OCI-M1 (cell line): ENCODE measurements at regions not wholly inside any gene's neighbourhood (a gene's known extent, or its start where the extent isn't known, plus 50 kb on each side); places are given as distances from the start of the nearest gene placed in this dataset.
"Not testable (repeated sequence)": the region's sequence is repeated elsewhere in the genome, so short reads cannot be mapped to it uniquely, and the experiment has no call there.

Experiments used
- DNase-seq: peaks from one replicate; lab custom pipeline; 2025; lab: John Stamatoyannopoulos, UW

- DNase-seq = not testable (repeated sequence)
Observed at GRCh38 chr1:120552190-120552589, 137.4 kb downstream of the NBPF8 start.

- DNase-seq = not testable (repeated sequence)
Observed at GRCh38 chr1:120557605-120558302, 142.9 kb downstream of the NBPF8 start.

- DNase-seq = peak; percentile 74
Observed at GRCh38 chr1:120558303-120559060, 143.6 kb downstream of the NBPF8 start.

- not testable (repeated sequence) for DNase-seq
Observed at GRCh38 chr1:120561767-120562166, 146.9 kb downstream of the NBPF8 start.

- DNase-seq = not testable (repeated sequence)
Observed at GRCh38 chr1:120565396-120565795, 150.6 kb downstream of the NBPF8 start.

- DNase-seq = not testable (repeated sequence)
Observed at GRCh38 chr1:120567620-120568019, 152.8 kb downstream of the NBPF8 start.

- DNase-seq = not testable (repeated sequence)
Observed at GRCh38 chr1:120575201-120575600, 148.5 kb upstream of the NBPF26 start.

- not testable (repeated sequence) for DNase-seq
Observed at GRCh38 chr1:120582135-120582534, 141.6 kb upstream of the NBPF26 start.

GRCh38 chr1:120586053-120586452, 137.7 kb upstream of the NBPF26 start:
- not testable (repeated sequence) for DNase-seq

GRCh38 chr1:120588811-120589210, 134.9 kb upstream of the NBPF26 start:
- not testable (repeated sequence) for DNase-seq

- DNase-seq = not testable (repeated sequence)
Observed at GRCh38 chr1:120591774-120592173, 132.0 kb upstream of the NBPF26 start.

GRCh38 chr1:120592943-120593342, 130.8 kb upstream of the NBPF26 start:
- not testable (repeated sequence) for DNase-seq

- DNase-seq = not testable (repeated sequence)
Observed at GRCh38 chr1:120593648-120594047, 130.1 kb upstream of the NBPF26 start.

- not testable (repeated sequence) for DNase-seq
Observed at GRCh38 chr1:120598331-120598951, 125.3 kb upstream of the NBPF26 start.

GRCh38 chr1:120599511-120599910, 124.2 kb upstream of the NBPF26 start:
- DNase-seq = not testable (repeated sequence)

- not testable (repeated sequence) for DNase-seq
Observed at GRCh38 chr1:120600442-120601041, 123.2 kb upstream of the NBPF26 start.

- not testable (repeated sequence) for DNase-seq
Observed at GRCh38 chr1:120607882-120608281, 115.9 kb upstream of the NBPF26 start.

GRCh38 chr1:120608314-120609014, 115.3 kb upstream of the NBPF26 start:
- not testable (repeated sequence) for DNase-seq

- not testable (repeated sequence) for DNase-seq
Observed at GRCh38 chr1:120609015-120609573, 114.7 kb upstream of the NBPF26 start.

- not testable (repeated sequence) for DNase-seq
Observed at GRCh38 chr1:120609834-120610233, 113.9 kb upstream of the NBPF26 start.
